ENCODE measurements at regions not wholly inside any gene's neighbourhood (a gene's known extent, or its start where the extent isn't known, plus 50 kb on each side); places are given as distances from the start of the nearest gene placed in this dataset.

GRCh38 chr14:51419685-51420084, 179.6 kb downstream of the TMX1 start:
- Histone ChIP-seq H2AFZ (ENCODE audit: low read depth) (no peak overlapping the region), H3K27me3 (ENCODE audit: insufficient read depth) (no peaks in the 10 kb centered on the region), H3K9me3 (no peaks in the 10 kb centered on the region), H3K4me2 (no peak overlapping the region), H3K9ac (no peak overlapping the region), H3K4me1 (ENCODE audit: control insufficient read depth in 1 of 2, insufficient read depth in 2 of 2, low read depth in 1 of 2, low read length in 1 of 2) (no peaks in the 10 kb centered on the region), H3K9me2 (no peaks in the 10 kb centered on the region), H3F3A (replicated peaks; ENCODE audit: insufficient read depth) (no peaks in the 10 kb centered on the region), H3K27ac (ENCODE audit: low read depth in 2 of 2, low read length in 1 of 2) (no peak overlapping the region), H3K4me3 (ENCODE audit: low read depth in 2 of 2, low read length in 1 of 2) (no peak overlapping the region), H3K79me2 (ENCODE audit: insufficient read depth) (no peaks in the 10 kb centered on the region), H4K20me1 (ENCODE audit: insufficient read depth) (no peaks in the 10 kb centered on the region), H3K36me3 (replicated peaks in 1 of 2; ENCODE audit: control insufficient read depth in 1 of 2, insufficient read depth in 2 of 2, low read length in 1 of 2) (no peaks in the 10 kb centered on the region)
- POLR2A ChIA-PET: no interaction called here
- CTCF ChIA-PET: no interaction called here
- WGBS (ENCODE audit: low lambda C conversion rate): 74% methylated on average over 7 of the region's 7 CpGs
- no peak for DNase-seq
- TF ChIP-seq MXI1 (IDR thresholded peaks at IDR 0.05; ENCODE audit: low read depth, low read length) (no peak), REST (IDR thresholded peaks at IDR 0.05; ENCODE audit: low read depth, low read length) (no peak), TEAD4 (IDR thresholded peaks at IDR 0.05; ENCODE audit: borderline replicate concordance, insufficient read depth) (no peak), PBX3 (IDR thresholded peaks at IDR 0.05) (no peak), SMC3 (IDR thresholded peaks at IDR 0.05; ENCODE audit: low read depth, low read length) (no peak), FOSL2 (IDR thresholded peaks at IDR 0.05; ENCODE audit: borderline replicate concordance, low read depth) (no peak), YY1 (IDR thresholded peaks at IDR 0.05; ENCODE audit: low read depth) (no peak), NRF1 (IDR thresholded peaks at IDR 0.05; ENCODE audit: low read depth, low read length) (no peak), CHD2 (IDR thresholded peaks at IDR 0.05; ENCODE audit: low read length, partially characterized antibody) (no peak), USF2 (IDR thresholded peaks at IDR 0.05; ENCODE audit: borderline replicate concordance, low read depth, low read length) (no peak), FOXJ3 (CRISPR knock-in tag; IDR thresholded peaks at IDR 0.05) (no peak), RFX5 (IDR thresholded peaks at IDR 0.05; ENCODE audit: low read length) (no peak)

GRCh38 chr14:51422704-51423103, 182.7 kb downstream of the TMX1 start:
- peaks cover 0 to 3% of the 10 kb centered on the region in 2 experiments; a peak in 1 of 4 replicates for H3K4me1 ChIP-seq (ENCODE audit: control insufficient read depth in 1 of 2, insufficient read depth in 2 of 2, low read depth in 1 of 2, low read length in 1 of 2)
- WGBS (ENCODE audit: low lambda C conversion rate): 90% methylated on average over 3 of the region's 3 CpGs
- no peak overlapping the region for H3K27ac ChIP-seq (ENCODE audit: low read depth in 2 of 2, low read length in 1 of 2)
- H3K27me3 ChIP-seq (ENCODE audit: insufficient read depth): no peaks in the 10 kb centered on the region
- H3K36me3 ChIP-seq (replicated peaks in 1 of 2; ENCODE audit: control insufficient read depth in 1 of 2, insufficient read depth in 2 of 2, low read length in 1 of 2): no peaks in the 10 kb centered on the region
- H3K4me3 ChIP-seq (ENCODE audit: low read depth in 2 of 2, low read length in 1 of 2): no peak overlapping the region
- H3K9me2 ChIP-seq: no peaks in the 10 kb centered on the region
- no peak overlapping the region for H3K9ac ChIP-seq
- H3K79me2 ChIP-seq (ENCODE audit: insufficient read depth): no peaks in the 10 kb centered on the region
- POLR2A ChIA-PET: no interaction called here
- no peaks in the 10 kb centered on the region for H3K9me3 ChIP-seq
- no peak overlapping the region for H2AFZ ChIP-seq (ENCODE audit: low read depth)
- no peaks in the 10 kb centered on the region for H4K20me1 ChIP-seq (ENCODE audit: insufficient read depth)
- H3K4me2 ChIP-seq: no peak overlapping the region
- CTCF ChIA-PET: interaction anchor here (0.7 kb wide), 1 partner anchor 60 kb away, joined by 3 read pairs; no protein-coding TSS in a partner anchor
- H3F3A ChIP-seq (replicated peaks; ENCODE audit: insufficient read depth): no peaks in the 10 kb centered on the region
- no peak for DNase-seq
- TF ChIP-seq EP300 (IDR thresholded peaks at IDR 0.05; ENCODE audit: borderline replicate concordance in 1 of 2, low read depth in 1 of 2, low read length in 1 of 2) (no peak), ELF1 (IDR thresholded peaks at IDR 0.05) (no peak), SMC3 (IDR thresholded peaks at IDR 0.05; ENCODE audit: low read depth, low read length) (no peak), USF1 (IDR thresholded peaks at IDR 0.05; ENCODE audit: borderline replicate concordance, low read depth) (no peak), FOXJ3 (CRISPR knock-in tag; IDR thresholded peaks at IDR 0.05) (no peak), RAD21 (IDR thresholded peaks at IDR 0.05; ENCODE audit: low read length) (no peak), GATA2 (CRISPR knock-in tag; IDR thresholded peaks at IDR 0.05) (no peak), FOSL2 (IDR thresholded peaks at IDR 0.05; ENCODE audit: borderline replicate concordance, low read depth) (no peak), PBX3 (IDR thresholded peaks at IDR 0.05) (no peak), MEF2A (IDR thresholded peaks at IDR 0.05; ENCODE audit: borderline replicate concordance, low read depth) (no peak), YY1 (IDR thresholded peaks at IDR 0.05; ENCODE audit: low read depth) (no peak), CTCF (IDR thresholded peaks at IDR 0.05) (no peak)

Data from SK-N-SH (cell line).